MCF 10A (cell line): ENCODE measurements at regions not wholly inside any gene's neighbourhood (a gene's known extent, or its start where the extent isn't known, plus 50 kb on each side); places are given as distances from the start of the nearest gene placed in this dataset.

ENCODE experiments used
- BruUV-seq: library from RNA; stranded (reverse); fragments of 400-500 nt; replicated peaks from 2 replicates; lab custom pipeline; 2021; lab: Mats Ljungman, UMichigan
- CTCF ChIA-PET: fragments of 300-600 bp; sonication (Branson Sonifier 250); formaldehyde crosslinking; extraction: SDS; loops from one replicate; lab custom pipeline; 2021; ENCODE audit warnings: antibody characterized with exemption, inconsistent platforms; lab: Yijun Ruan, JAX
- POLR2A ChIA-PET: fragments of 300-600, 350-650 bp; sonication (Branson Sonifier 250); formaldehyde crosslinking; extraction: SDS; loops from one replicate; lab custom pipeline; 2020; ENCODE audit warnings: antibody characterized with exemption, inconsistent platforms; lab: Yijun Ruan, JAX
- DNase-seq: peaks from one replicate; pipeline ENCODE4 v3.0.0-alpha.2; 2018; ENCODE audit not compliant: unreplicated experiment
- H3K27ac Mint-ChIP-seq: one replicate; pipeline ENCODE4 v1.8.0; 2022; ENCODE audit warnings: mild to moderate bottlenecking, low read depth, mixed read lengths; ENCODE audit not compliant: unreplicated experiment
- H3K27me3 Mint-ChIP-seq: one replicate; pipeline ENCODE4 v1.8.0; 2022; ENCODE audit warnings: mixed read lengths; ENCODE audit not compliant: insufficient read depth, unreplicated experiment
- H3K36me3 Mint-ChIP-seq: one replicate; pipeline ENCODE4 v1.8.0; 2022; ENCODE audit warnings: mild to moderate bottlenecking, moderate library complexity, mixed read lengths; ENCODE audit not compliant: insufficient read depth, unreplicated experiment
- H3K4me1 Mint-ChIP-seq: one replicate; pipeline ENCODE4 v1.8.0; 2022; ENCODE audit warnings: mixed read lengths; ENCODE audit not compliant: insufficient read depth, unreplicated experiment
- H3K4me3 Mint-ChIP-seq: one replicate; pipeline ENCODE4 v1.8.0; 2022; ENCODE audit warnings: mild to moderate bottlenecking, moderate library complexity, mixed read lengths; ENCODE audit not compliant: unreplicated experiment
- H3K9me3 Mint-ChIP-seq: one replicate; pipeline ENCODE4 v1.8.0; 2022; ENCODE audit warnings: mixed read lengths; ENCODE audit not compliant: unreplicated experiment
- intact Hi-C: fragments of 100-400 bp; cut with micrococcal nuclease; formaldehyde crosslinking; loops from 2 replicates; pipeline ENCODE4 v1.14.1; 2022
- TF ChIP-seq, protein P1 (sequence below): fragments of 200-600 bp; IDR thresholded peaks from one replicate; pipeline ENCODE4 v1.8.0; 2022; ENCODE audit warnings: antibody characterized with exemption, mild to moderate bottlenecking; ENCODE audit not compliant: unreplicated experiment

DNA sequence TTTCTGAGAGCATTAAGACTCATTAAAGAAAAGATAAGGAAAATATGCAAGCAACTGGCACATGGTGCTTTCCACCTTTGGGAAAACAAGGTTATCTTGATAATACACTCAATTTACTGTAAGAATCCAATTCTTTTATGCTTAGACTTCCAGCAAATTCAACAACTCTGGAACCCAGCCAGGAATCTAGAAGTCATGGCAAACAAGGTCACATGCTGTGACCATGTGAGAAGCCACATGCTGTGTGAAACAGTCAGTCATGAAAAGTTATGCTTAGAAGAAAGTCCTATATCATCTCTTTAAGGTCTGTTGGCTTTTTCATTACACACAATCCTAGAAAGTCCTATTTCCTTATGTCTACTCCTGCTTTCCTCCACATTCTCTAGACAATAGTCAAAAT lies 581.8 kb upstream of the C9orf72 start:
- no peaks in the 10 kb centered on the region for H3K4me1 Mint-ChIP-seq
- TF ChIP-seq, protein P1, sequence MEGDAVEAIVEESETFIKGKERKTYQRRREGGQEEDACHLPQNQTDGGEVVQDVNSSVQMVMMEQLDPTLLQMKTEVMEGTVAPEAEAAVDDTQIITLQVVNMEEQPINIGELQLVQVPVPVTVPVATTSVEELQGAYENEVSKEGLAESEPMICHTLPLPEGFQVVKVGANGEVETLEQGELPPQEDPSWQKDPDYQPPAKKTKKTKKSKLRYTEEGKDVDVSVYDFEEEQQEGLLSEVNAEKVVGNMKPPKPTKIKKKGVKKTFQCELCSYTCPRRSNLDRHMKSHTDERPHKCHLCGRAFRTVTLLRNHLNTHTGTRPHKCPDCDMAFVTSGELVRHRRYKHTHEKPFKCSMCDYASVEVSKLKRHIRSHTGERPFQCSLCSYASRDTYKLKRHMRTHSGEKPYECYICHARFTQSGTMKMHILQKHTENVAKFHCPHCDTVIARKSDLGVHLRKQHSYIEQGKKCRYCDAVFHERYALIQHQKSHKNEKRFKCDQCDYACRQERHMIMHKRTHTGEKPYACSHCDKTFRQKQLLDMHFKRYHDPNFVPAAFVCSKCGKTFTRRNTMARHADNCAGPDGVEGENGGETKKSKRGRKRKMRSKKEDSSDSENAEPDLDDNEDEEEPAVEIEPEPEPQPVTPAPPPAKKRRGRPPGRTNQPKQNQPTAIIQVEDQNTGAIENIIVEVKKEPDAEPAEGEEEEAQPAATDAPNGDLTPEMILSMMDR, result no peak

DNA sequence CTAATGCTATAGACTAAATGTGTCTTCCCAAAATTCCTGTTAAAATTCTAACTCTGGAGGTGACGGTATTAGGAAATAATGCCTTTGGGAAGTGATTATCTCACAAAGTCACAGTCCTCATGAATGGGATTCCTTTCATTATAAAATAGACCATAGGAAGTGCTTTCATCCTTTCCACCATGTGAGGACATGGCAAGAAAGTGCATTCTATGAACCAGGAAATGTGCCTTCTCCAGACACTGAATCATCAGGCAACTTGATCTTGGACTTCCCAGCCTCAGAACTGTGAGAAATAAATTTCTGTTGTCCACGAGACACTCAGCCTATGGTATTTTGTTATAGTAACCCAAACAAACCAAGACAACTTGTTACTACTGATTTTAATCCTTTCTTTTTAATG lies 582.4 kb upstream of the C9orf72 start:
- no peaks in the 10 kb centered on the region for H3K4me1 Mint-ChIP-seq
- BruUV-seq, result no TSS peak

More for the DNA sequence above, 581.8 kb upstream of the C9orf72 start:
- ChIA-PET CTCF (no interaction called here), POLR2A (no interaction called here)
- Mint-ChIP-seq H3K4me3 (no peak overlapping the region), H3K36me3 (no peaks in the 10 kb centered on the region), H3K27me3 (no peaks in the 10 kb centered on the region), H3K9me3 (no peaks in the 10 kb centered on the region), H3K27ac (no peak overlapping the region)
- DNase-seq, result no peak
- no TSS peak for BruUV-seq
- intact Hi-C loops, result no loop called here

DNA sequence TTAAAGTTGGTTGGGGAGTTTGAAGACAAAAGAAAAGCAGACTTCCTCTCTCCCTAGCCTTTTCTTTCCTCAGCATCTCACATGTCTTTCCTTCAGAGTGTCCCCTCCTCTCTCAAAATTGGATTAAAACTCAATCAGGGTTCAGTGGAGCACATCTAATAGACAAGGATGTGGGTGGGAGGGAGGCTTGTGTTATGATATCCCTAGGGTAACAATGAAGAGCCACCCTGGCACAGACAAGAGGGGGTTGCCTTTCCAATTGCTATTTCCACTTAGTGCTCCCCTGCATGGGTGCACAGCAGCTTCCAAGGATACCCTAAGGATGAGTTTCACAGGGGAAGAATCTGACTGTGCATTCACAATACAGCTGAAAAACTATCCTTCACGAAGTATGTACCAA lies 585.2 kb upstream of the C9orf72 start:
- Mint-ChIP-seq H3K4me1 (no peaks in the 10 kb centered on the region), H3K27ac (no peak overlapping the region), H3K4me3 (no peak overlapping the region), H3K36me3 (no peaks in the 10 kb centered on the region), H3K9me3 (no peaks in the 10 kb centered on the region), H3K27me3 (no peaks in the 10 kb centered on the region)
- TF ChIP-seq, protein P1, result no peak
- no peak for DNase-seq
- no TSS peak for BruUV-seq
- CTCF ChIA-PET, result interaction anchor here (0.7 kb wide), 1 partner anchor 1815 kb away, joined by 3 read pairs; no protein-coding TSS in a partner anchor
- intact Hi-C loops, result no loop called here
- POLR2A ChIA-PET, result interaction anchor here (0.9 kb wide), 1 partner anchor 72 kb away, joined by 3 read pairs; no protein-coding TSS in a partner anchor

More for the DNA sequence above, 582.4 kb upstream of the C9orf72 start:
- ChIA-PET POLR2A (no interaction called here), CTCF (no interaction called here)
- Mint-ChIP-seq H3K27me3 (no peaks in the 10 kb centered on the region), H3K4me3 (no peak overlapping the region), H3K36me3 (no peaks in the 10 kb centered on the region), H3K9me3 (no peaks in the 10 kb centered on the region), H3K27ac (no peak overlapping the region)
- DNase-seq, result no peak
- TF ChIP-seq, protein P1, result no peak
- intact Hi-C loops, result no loop called here

DNA sequence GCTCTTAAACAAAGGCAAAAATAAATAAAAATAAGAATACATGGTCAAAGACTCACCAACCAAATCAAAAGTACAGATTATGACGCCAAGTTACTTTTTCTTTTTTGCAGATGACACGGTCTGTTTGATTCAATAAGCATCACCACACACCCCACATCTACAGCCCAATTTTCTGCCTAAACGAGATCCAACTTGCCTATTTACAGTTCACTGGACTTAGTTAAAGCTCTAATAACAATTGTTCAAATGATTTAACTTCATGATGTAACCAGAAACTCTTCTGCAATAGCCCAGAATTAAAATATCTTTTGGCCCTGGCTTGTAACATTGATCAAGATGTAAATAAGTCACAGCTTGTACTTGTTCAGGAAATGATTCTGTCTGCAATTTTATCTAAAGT lies 590.3 kb upstream of the C9orf72 start:
- intact Hi-C loops, result no loop called here
- BruUV-seq, result no TSS peak
- Mint-ChIP-seq H3K9me3 (no peaks in the 10 kb centered on the region), H3K4me1 (no peaks in the 10 kb centered on the region), H3K4me3 (no peak overlapping the region), H3K36me3 (no peaks in the 10 kb centered on the region), H3K27ac (no peak overlapping the region), H3K27me3 (no peaks in the 10 kb centered on the region)
- TF ChIP-seq, protein P1, result no peak
- POLR2A ChIA-PET, result interaction anchor here (0.7 kb wide), 1 partner anchor 874 kb away, joined by 5 read pairs; no protein-coding TSS in a partner anchor
- DNase-seq, result no peak
- CTCF ChIA-PET, result no interaction called here
